ENCODE measurements at regions not wholly inside any gene's neighbourhood (a gene's known extent, or its start where the extent isn't known, plus 50 kb on each side); places are given as distances from the start of the nearest gene placed in this dataset.

DNA sequence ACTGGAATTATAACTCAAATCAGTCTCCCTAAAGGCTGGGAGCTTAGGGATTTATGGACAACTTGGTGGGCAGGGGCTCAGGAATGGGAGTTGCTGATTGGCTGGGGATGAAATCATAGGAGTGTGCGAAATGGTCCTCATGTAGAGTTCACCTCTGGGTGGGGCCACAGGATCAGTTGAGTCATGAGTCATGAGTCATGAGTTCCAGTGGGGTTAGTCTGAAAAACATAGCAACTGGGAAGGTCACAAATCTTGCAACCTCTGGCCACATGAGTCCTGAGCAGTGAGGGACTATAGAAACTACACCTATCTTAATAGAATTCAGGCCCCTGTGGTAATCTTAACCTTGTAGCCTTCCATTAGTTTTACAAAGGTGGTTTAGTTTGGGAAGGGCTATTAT lies 383.3 kb downstream of the RBM43 start:
- Histone ChIP-seq H3K4me3 (no peak overlapping the region), H4K20me1 (replicated peaks; ENCODE audit: insufficient read depth) (no peaks in the 10 kb centered on the region), H2AFZ (no peak overlapping the region), H3K27me3 (ENCODE audit: insufficient read depth) (no peaks in the 10 kb centered on the region), H3K9me2 (ENCODE audit: insufficient read depth) (0 out of 2 replicates have a peak, but pooled peaks cover 22% of the 10 kb centered on the region), H3K36me3 (ENCODE audit: insufficient read depth) (no peaks in the 10 kb centered on the region), H3K79me2 (replicated peaks; ENCODE audit: insufficient read depth) (no peaks in the 10 kb centered on the region), H3F3A (replicated peaks; ENCODE audit: low read depth) (peaks cover 7% of the 10 kb centered on the region; the same call in 1 of the 2 replicates), H3K27ac (ENCODE audit: low read depth) (no peak overlapping the region), H3K4me2 (no peak overlapping the region), H3K4me1 (ENCODE audit: insufficient read depth) (peaks cover 37% of the 10 kb centered on the region)
- TF ChIP-seq POLR2AphosphoS5 (IDR thresholded peaks at IDR 0.05; ENCODE audit: low read depth), result no peak
- no peak for TF ChIP-seq ZNF114 (CRISPR knock-in tag; IDR thresholded peaks at IDR 0.05)
- TF ChIP-seq, protein P1, sequence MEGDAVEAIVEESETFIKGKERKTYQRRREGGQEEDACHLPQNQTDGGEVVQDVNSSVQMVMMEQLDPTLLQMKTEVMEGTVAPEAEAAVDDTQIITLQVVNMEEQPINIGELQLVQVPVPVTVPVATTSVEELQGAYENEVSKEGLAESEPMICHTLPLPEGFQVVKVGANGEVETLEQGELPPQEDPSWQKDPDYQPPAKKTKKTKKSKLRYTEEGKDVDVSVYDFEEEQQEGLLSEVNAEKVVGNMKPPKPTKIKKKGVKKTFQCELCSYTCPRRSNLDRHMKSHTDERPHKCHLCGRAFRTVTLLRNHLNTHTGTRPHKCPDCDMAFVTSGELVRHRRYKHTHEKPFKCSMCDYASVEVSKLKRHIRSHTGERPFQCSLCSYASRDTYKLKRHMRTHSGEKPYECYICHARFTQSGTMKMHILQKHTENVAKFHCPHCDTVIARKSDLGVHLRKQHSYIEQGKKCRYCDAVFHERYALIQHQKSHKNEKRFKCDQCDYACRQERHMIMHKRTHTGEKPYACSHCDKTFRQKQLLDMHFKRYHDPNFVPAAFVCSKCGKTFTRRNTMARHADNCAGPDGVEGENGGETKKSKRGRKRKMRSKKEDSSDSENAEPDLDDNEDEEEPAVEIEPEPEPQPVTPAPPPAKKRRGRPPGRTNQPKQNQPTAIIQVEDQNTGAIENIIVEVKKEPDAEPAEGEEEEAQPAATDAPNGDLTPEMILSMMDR (conservative IDR thresholded peaks at IDR 0.05; ENCODE audit: low read depth in 2 of 2), result no peak
- no peak for ATAC-seq
- H3K27ac Mint-ChIP-seq, result no peak overlapping the region
- H3K27me3 Mint-ChIP-seq (ENCODE audit: insufficient read depth, low read depth, poor library complexity), result peaks cover 2% of the 10 kb centered on the region
- DNase-seq (ENCODE audit: low spot score), result no peak
- no peak overlapping the region for H3K4me3 Mint-ChIP-seq
- H3K9me3 Mint-ChIP-seq, result peaks cover 26% of the 10 kb centered on the region
- peaks cover 30% of the 10 kb centered on the region for H3K36me3 Mint-ChIP-seq (ENCODE audit: low read depth)
- H3K4me1 Mint-ChIP-seq, result peaks cover 39% of the 10 kb centered on the region

DNA sequence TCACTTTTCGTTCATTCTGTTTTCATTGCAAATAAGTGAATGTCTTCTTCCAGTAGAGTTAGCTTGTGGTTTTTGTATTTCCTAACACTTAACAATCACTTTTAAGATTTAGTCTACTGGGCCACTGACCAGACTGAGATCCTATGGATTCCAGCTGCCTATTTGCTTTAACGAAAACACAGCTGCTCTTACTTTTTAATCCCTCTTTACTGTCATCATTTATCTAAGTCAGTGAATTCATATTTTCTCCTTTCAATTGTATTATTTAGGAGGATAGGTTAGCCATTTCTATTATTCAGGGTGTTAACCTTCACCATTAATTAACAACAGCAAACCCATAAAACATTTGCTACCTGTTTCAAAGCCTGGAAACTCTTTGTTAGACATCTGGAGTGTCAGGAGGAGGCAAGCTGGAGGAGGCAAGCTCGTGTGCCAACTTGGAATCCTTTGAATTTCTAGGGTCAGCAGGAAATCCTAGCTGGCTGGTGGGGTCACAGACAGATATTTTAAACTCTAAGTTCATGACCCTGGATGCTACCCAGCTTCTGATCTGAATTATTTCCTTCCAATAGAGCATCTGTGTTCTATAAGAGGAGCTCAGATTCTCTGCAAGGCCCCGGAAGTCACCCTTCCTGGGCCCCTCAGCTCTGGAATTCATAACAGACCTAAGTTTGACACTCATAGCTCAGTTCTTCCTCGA lies 385.3 kb downstream of the RBM43 start:
- H3K9me3 Mint-ChIP-seq, result peaks cover 26% of the 10 kb centered on the region
- Histone ChIP-seq H3K9me2 (ENCODE audit: insufficient read depth) (0 out of 2 replicates have a peak, but pooled peaks cover 21% of the 10 kb centered on the region), H3K79me2 (replicated peaks; ENCODE audit: insufficient read depth) (no peaks in the 10 kb centered on the region), H3K27me3 (ENCODE audit: insufficient read depth) (no peaks in the 10 kb centered on the region), H3K27ac (ENCODE audit: low read depth) (peak overlapping the region; percentile 51; the same call in 1 of the 2 replicates), H3K36me3 (ENCODE audit: insufficient read depth) (no peaks in the 10 kb centered on the region), H3K4me3 (no peak overlapping the region), H2AFZ (no peak overlapping the region; the same call in 1 of the 2 replicates), H4K20me1 (replicated peaks; ENCODE audit: insufficient read depth) (no peaks in the 10 kb centered on the region), H3K4me1 (ENCODE audit: insufficient read depth) (peaks cover 53% of the 10 kb centered on the region), H3K4me2 (peak overlapping the region; percentile 36), H3F3A (replicated peaks; ENCODE audit: low read depth) (peaks cover 8% of the 10 kb centered on the region; the same call in 1 of the 2 replicates)
- ATAC-seq (no peak), DNase-seq (ENCODE audit: low spot score) (no peak)
- TF ChIP-seq JUNB (IDR thresholded peaks at IDR 0.05; ENCODE audit: unreplicated experiment), result no peak
- peaks cover 30% of the 10 kb centered on the region for H3K36me3 Mint-ChIP-seq (ENCODE audit: low read depth)
- H3K4me1 Mint-ChIP-seq, result peaks cover 57% of the 10 kb centered on the region
- H3K27me3 Mint-ChIP-seq (ENCODE audit: insufficient read depth, low read depth, poor library complexity), result peaks cover 2% of the 10 kb centered on the region
- no peak overlapping the region for H3K4me3 Mint-ChIP-seq
- peak overlapping the region; percentile 85 for H3K27ac Mint-ChIP-seq

DNA sequence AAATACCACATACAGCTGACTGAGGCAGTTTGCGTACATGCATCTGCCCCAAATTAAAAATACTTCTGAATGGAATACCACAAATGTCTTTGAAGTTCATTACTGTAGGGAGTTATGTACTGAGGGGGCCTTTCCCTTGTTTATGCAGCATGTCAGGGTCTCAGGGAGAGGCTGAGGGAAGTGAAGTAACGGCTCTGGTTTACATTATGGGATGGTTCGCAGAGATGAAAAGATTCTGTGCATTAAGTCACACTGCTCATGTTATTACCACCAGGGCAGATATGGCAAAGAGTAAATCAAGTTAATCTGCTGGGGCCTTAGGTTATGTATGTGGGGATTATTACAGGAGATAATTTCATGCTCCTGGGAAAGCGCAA lies 385.9 kb upstream of the RND3 start:
- Histone ChIP-seq H3K4me3 (no peak overlapping the region), H3K27me3 (ENCODE audit: insufficient read depth) (no peaks in the 10 kb centered on the region), H2AFZ (no peak overlapping the region), H3K4me2 (peak overlapping the region; percentile 34), H3K36me3 (ENCODE audit: insufficient read depth) (0 out of 2 replicates have a peak, but pooled peaks cover under 1% of the 10 kb centered on the region), H3K79me2 (replicated peaks; ENCODE audit: insufficient read depth) (no peaks in the 10 kb centered on the region), H3K27ac (ENCODE audit: low read depth) (peak overlapping the region; percentile 93), H3K4me1 (ENCODE audit: insufficient read depth) (peaks cover 55% of the 10 kb centered on the region), H3F3A (replicated peaks; ENCODE audit: low read depth) (peaks cover 8% of the 10 kb centered on the region; the same call in 1 of the 2 replicates), H3K9me2 (ENCODE audit: insufficient read depth) (0 out of 2 replicates have a peak, but pooled peaks cover 7% of the 10 kb centered on the region), H4K20me1 (replicated peaks; ENCODE audit: insufficient read depth) (no peaks in the 10 kb centered on the region)
- Mint-ChIP-seq H3K4me3 (no peak overlapping the region), H3K9me3 (peaks cover 25% of the 10 kb centered on the region), H3K4me1 (peaks cover 68% of the 10 kb centered on the region), H3K27me3 (ENCODE audit: insufficient read depth, low read depth, poor library complexity) (peaks cover 5% of the 10 kb centered on the region), H3K27ac (peak overlapping the region; percentile 96), H3K36me3 (ENCODE audit: low read depth) (peaks cover 31% of the 10 kb centered on the region)
- DNase-seq (ENCODE audit: low spot score) (no peak), ATAC-seq (peak; percentile 14; the same call in 2 of the 3 replicates)
- TF ChIP-seq STAT1 (IDR thresholded peaks at IDR 0.05; ENCODE audit: unreplicated experiment) (no peak), EZH2 (IDR thresholded peaks at IDR 0.05; ENCODE audit: low read depth, unreplicated experiment) (no peak), NANOG (IDR thresholded peaks at IDR 0.05; ENCODE audit: borderline replicate concordance) (no peak), EZH2phosphoT487 (IDR thresholded peaks at IDR 0.05; ENCODE audit: unreplicated experiment) (no peak), CREB1 (CRISPR knock-in tag; IDR thresholded peaks at IDR 0.05; ENCODE audit: low read depth) (no peak)
- TF ChIP-seq, protein P1 (conservative IDR thresholded peaks at IDR 0.05; ENCODE audit: low read depth in 2 of 2), result no peak
- TF ChIP-seq, protein P2, sequence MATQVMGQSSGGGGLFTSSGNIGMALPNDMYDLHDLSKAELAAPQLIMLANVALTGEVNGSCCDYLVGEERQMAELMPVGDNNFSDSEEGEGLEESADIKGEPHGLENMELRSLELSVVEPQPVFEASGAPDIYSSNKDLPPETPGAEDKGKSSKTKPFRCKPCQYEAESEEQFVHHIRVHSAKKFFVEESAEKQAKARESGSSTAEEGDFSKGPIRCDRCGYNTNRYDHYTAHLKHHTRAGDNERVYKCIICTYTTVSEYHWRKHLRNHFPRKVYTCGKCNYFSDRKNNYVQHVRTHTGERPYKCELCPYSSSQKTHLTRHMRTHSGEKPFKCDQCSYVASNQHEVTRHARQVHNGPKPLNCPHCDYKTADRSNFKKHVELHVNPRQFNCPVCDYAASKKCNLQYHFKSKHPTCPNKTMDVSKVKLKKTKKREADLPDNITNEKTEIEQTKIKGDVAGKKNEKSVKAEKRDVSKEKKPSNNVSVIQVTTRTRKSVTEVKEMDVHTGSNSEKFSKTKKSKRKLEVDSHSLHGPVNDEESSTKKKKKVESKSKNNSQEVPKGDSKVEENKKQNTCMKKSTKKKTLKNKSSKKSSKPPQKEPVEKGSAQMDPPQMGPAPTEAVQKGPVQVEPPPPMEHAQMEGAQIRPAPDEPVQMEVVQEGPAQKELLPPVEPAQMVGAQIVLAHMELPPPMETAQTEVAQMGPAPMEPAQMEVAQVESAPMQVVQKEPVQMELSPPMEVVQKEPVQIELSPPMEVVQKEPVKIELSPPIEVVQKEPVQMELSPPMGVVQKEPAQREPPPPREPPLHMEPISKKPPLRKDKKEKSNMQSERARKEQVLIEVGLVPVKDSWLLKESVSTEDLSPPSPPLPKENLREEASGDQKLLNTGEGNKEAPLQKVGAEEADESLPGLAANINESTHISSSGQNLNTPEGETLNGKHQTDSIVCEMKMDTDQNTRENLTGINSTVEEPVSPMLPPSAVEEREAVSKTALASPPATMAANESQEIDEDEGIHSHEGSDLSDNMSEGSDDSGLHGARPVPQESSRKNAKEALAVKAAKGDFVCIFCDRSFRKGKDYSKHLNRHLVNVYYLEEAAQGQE (IDR thresholded peaks at IDR 0.05; ENCODE audit: unreplicated experiment), result no peak

Measured in GM23338 (cell line).